Keratinocyte (primary cell): ENCODE measurements at regions not wholly inside any gene's neighbourhood (a gene's known extent, or its start where the extent isn't known, plus 50 kb on each side); places are given as distances from the start of the nearest gene placed in this dataset.

Source experiments
- DNase-seq: peaks from one replicate; pipeline ENCODE4 v3.0.0-alpha.2; 2011; ENCODE audit warnings: low read depth, missing footprints, low spot score
- FAIRE-seq: peaks from 2 replicates; lab custom pipeline; 2011; peaks lifted over from hg19 to GRCh38; lab: Jason Lieb, UNC
- H2AFZ ChIP-seq: 2 replicates; pipeline ENCODE4 v1.6.0; 2012; ENCODE audit warnings: low read length, control low read depth, inconsistent platforms; ENCODE audit not compliant: control insufficient read depth
- H3K27ac ChIP-seq: 2 replicates; pipeline ENCODE4 v1.5.1; 2011; ENCODE audit warnings: low read length; ENCODE audit not compliant: control insufficient read depth, insufficient read depth
- H3K27me3 ChIP-seq: 3 replicates; pipeline ENCODE4 v1.6.0; 2011; ENCODE audit warnings: low read length; ENCODE audit not compliant: control insufficient read depth, insufficient read depth; ENCODE audit errors: extremely low read depth
- H3K36me3 ChIP-seq, 2 experiments: 2 replicates in 1 of 2; 3 replicates in 1 of 2; pipeline ENCODE4 v1.5.1; 2011; ENCODE audit warnings: low read length in 2 of 2, mild to moderate bottlenecking in 1 of 2; ENCODE audit not compliant: control insufficient read depth in 2 of 2, insufficient read depth in 2 of 2; ENCODE audit errors: extremely low read depth in 1 of 2
- H3K4me1 ChIP-seq: 3 replicates; pipeline ENCODE4 v1.5.1; 2011; ENCODE audit warnings: low read length; ENCODE audit not compliant: control insufficient read depth, insufficient read depth; ENCODE audit errors: extremely low read depth
- H3K4me2 ChIP-seq: 3 replicates; pipeline ENCODE4 v1.6.0; 2011; ENCODE audit warnings: low read depth, low read length; ENCODE audit not compliant: control insufficient read depth, insufficient read depth; ENCODE audit errors: extremely low read depth
- H3K4me3 ChIP-seq, 3 experiments: fragments of 200-600 bp in 1 of 3; sonication (generic) in 1 of 3; 2 replicates in 2 of 3; 3 replicates in 1 of 3; pipeline ENCODE4 v1.5.1; 2011 to 2016; ENCODE audit warnings: low read length in 3 of 3, mild to moderate bottlenecking in 3 of 3, control low read depth in 2 of 3, inconsistent platforms in 1 of 3, low read depth in 1 of 3, mixed read lengths in 1 of 3, mixed run types in 1 of 3, moderate library complexity in 1 of 3; ENCODE audit not compliant: control insufficient read depth in 2 of 3, insufficient read depth in 2 of 3; ENCODE audit errors: extremely low read depth in 1 of 3
- H3K79me2 ChIP-seq: 2 replicates; pipeline ENCODE4 v1.6.0; 2012; ENCODE audit warnings: low read length; ENCODE audit not compliant: control insufficient read depth, insufficient read depth
- H3K9ac ChIP-seq: 3 replicates; pipeline ENCODE4 v1.6.0; 2011; ENCODE audit warnings: low read length; ENCODE audit not compliant: control insufficient read depth, insufficient read depth; ENCODE audit errors: extremely low read depth
- H3K9me1 ChIP-seq: 3 replicates; pipeline ENCODE4 v1.6.0; 2011; ENCODE audit warnings: low read length; ENCODE audit not compliant: control insufficient read depth, insufficient read depth; ENCODE audit errors: extremely low read depth
- H3K9me3 ChIP-seq: 2 replicates; pipeline ENCODE4 v1.5.1; 2012; ENCODE audit warnings: low read depth, low read length; ENCODE audit not compliant: control insufficient read depth
- H4K20me1 ChIP-seq: 3 replicates; pipeline ENCODE4 v1.6.0; 2011; ENCODE audit warnings: low read length; ENCODE audit not compliant: control insufficient read depth, insufficient read depth; ENCODE audit errors: extremely low read depth
- EZH2 ChIP-seq: IDR thresholded peaks from one replicate; pipeline ENCODE4 v1.6.1; 2012; ENCODE audit warnings: inconsistent platforms, mild to moderate bottlenecking, low read length, moderate library complexity
- dilution Hi-C: fragments of 300-500 bp; cut with MboI; formaldehyde crosslinking; loops from one replicate; pipeline ENCODE4 v1.7.0; 2020; ENCODE audit warnings: low sequenced_read_pairs; ENCODE audit not compliant: extremely low pct_ligation_motif_present
- TF ChIP-seq, protein P1 (sequence below), 3 experiments: IDR thresholded peaks in 1 of 3; conservative IDR thresholded peaks in 1 of 3; optimal IDR thresholded peaks in 1 of 3; 2 replicates in 2 of 3; 3 replicates in 1 of 3; pipeline versions ENCODE3 to v1.5.1; 2011; ENCODE audit warnings: low read length in 3 of 3, mild to moderate bottlenecking in 3 of 3, moderate library complexity in 2 of 3, control low read depth in 1 of 3, inconsistent platforms in 1 of 3; ENCODE audit not compliant: insufficient read depth in 2 of 3; ENCODE audit errors: extremely low read depth in 1 of 3

DNA sequence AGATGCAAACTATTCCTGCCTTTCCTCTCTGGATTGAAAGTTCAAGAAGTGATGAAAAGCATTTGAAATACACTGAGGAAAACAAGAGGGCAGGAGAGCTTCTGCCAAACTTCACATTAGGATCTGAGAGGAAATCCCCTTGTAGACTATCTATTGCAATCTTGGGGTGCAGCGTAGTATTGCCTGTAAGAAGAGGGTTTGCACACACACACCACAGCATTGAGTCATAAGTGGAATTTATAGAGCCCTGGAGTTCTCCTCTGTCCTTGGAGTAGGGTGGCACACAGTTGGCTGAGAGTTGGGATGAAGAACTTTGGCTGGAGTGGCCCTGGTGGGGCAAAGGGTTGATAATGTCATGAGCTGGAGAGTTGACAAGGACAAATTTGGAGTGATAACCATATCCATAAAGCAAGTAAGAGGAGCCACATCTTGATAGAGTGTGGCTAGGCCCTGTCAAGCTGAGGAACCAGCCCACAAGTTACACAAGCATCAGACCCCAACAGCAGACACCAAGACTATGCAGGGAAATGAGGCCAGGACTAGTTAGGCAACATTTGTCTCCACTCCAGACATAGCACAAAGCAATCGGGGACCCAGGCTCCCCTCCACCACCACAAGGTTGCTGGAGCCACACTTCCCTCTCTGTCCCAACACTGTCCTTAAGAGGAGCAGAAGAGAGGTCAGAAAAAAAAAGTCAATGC is 520.9 kb downstream of the KLF5 start:
- Histone ChIP-seq H4K20me1 (no peaks in the 10 kb centered on the region), H3K9me1 (no peaks in the 10 kb centered on the region), H3K4me1 (peaks cover 6% of the 10 kb centered on the region), H3K9ac (no peak overlapping the region), H3K4me2 (no peak overlapping the region), H3K27me3 (no peaks in the 10 kb centered on the region), H3K9me3 (no peaks in the 10 kb centered on the region), H3K27ac (no peak overlapping the region), H2AFZ (no peak overlapping the region), H3K36me3 (no peaks in the 10 kb centered on the region), H3K4me3 (no peak overlapping the region), H3K79me2 (no peaks in the 10 kb centered on the region)
- dilution Hi-C loops, result no loop called here
- FAIRE-seq, result no peak
- TF ChIP-seq, protein P1, sequence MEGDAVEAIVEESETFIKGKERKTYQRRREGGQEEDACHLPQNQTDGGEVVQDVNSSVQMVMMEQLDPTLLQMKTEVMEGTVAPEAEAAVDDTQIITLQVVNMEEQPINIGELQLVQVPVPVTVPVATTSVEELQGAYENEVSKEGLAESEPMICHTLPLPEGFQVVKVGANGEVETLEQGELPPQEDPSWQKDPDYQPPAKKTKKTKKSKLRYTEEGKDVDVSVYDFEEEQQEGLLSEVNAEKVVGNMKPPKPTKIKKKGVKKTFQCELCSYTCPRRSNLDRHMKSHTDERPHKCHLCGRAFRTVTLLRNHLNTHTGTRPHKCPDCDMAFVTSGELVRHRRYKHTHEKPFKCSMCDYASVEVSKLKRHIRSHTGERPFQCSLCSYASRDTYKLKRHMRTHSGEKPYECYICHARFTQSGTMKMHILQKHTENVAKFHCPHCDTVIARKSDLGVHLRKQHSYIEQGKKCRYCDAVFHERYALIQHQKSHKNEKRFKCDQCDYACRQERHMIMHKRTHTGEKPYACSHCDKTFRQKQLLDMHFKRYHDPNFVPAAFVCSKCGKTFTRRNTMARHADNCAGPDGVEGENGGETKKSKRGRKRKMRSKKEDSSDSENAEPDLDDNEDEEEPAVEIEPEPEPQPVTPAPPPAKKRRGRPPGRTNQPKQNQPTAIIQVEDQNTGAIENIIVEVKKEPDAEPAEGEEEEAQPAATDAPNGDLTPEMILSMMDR (optimal IDR thresholded peaks at IDR 0.05 in 1 of 3, IDR thresholded peaks at IDR 0.05 in 1 of 3, conservative IDR thresholded peaks at IDR 0.05 in 1 of 3; ENCODE audit: extremely low read depth in 1 of 3, insufficient read depth in 2 of 3, low read length in 3 of 3), result no peak
- no peak for TF ChIP-seq EZH2
- DNase-seq, result no peak

DNA sequence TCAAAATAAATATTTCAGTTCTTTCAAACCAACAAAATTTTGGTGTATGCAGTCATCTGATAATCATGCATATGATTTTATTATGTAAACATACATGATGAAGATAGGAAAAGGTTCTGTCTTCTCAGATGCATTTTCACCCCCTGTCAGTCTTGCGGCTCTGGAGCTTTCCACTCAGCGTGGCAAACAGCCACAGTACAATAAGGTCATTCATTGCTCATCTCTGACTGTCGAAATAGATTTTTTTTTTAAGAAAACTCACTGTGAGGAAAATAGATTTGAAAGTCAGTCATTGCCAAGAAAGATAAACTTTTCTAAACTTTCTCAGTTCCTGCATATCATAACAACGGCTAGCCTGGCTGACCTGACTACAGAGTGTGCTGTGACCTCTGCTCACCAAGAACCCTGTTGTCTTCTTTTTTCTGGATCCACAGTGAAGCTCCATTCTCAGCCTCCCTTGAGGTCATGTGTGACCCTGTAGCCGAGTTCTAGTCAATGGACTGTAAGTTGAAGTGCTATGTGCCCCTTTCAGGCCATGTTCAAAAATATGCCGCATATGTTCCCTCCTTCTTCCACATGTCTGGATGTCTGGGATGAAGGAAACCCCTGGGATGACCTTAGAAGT is 519.6 kb downstream of the KLF5 start:
- no peaks in the 10 kb centered on the region for H3K9me3 ChIP-seq
- no peak overlapping the region for H3K27ac ChIP-seq
- TF ChIP-seq, protein P1 (optimal IDR thresholded peaks at IDR 0.05 in 1 of 3, IDR thresholded peaks at IDR 0.05 in 1 of 3, conservative IDR thresholded peaks at IDR 0.05 in 1 of 3; ENCODE audit: extremely low read depth in 1 of 3, insufficient read depth in 2 of 3, low read length in 3 of 3), result no peak
- TF ChIP-seq EZH2, result no peak
- H3K9me1 ChIP-seq, result no peaks in the 10 kb centered on the region
- no peak overlapping the region for H3K9ac ChIP-seq
- H3K27me3 ChIP-seq, result no peaks in the 10 kb centered on the region
- FAIRE-seq, result no peak
- no peak for DNase-seq
- H3K4me1 ChIP-seq, result no peaks in the 10 kb centered on the region
- dilution Hi-C loops, result no loop called here
- no peaks in the 10 kb centered on the region for H3K79me2 ChIP-seq
- H2AFZ ChIP-seq, result no peak overlapping the region
- H3K4me3 ChIP-seq, result no peak overlapping the region
- H3K4me2 ChIP-seq, result no peak overlapping the region
- H4K20me1 ChIP-seq, result no peaks in the 10 kb centered on the region
- no peaks in the 10 kb centered on the region for H3K36me3 ChIP-seq
